Rectal smooth muscle tissue (tissue), 1 donor: ENCODE measurements at regions not wholly inside any gene's neighbourhood (a gene's known extent, or its start where the extent isn't known, plus 50 kb on each side); places are given as distances from the start of the nearest gene placed in this dataset.

Experiments used
- H3K27ac ChIP-seq: one replicate; pipeline ENCODE4 v1.7.0; 2013; ENCODE audit warnings: low read depth, low read length, inconsistent platforms
- H3K27me3 ChIP-seq: one replicate; pipeline ENCODE4 v1.7.0; 2013; ENCODE audit warnings: low read length; ENCODE audit not compliant: control insufficient read depth, insufficient read depth
- H3K36me3 ChIP-seq: one replicate; pipeline ENCODE4 v1.7.0; 2013; ENCODE audit warnings: low read length; ENCODE audit not compliant: control insufficient read depth, insufficient read depth
- H3K4me1 ChIP-seq: one replicate; pipeline ENCODE4 v1.7.0; 2013; ENCODE audit warnings: low read length; ENCODE audit not compliant: control insufficient read depth, insufficient read depth
- H3K4me3 ChIP-seq: one replicate; pipeline ENCODE4 v1.7.0; 2013; ENCODE audit warnings: low read length
- H3K9ac ChIP-seq: one replicate; pipeline ENCODE4 v1.7.0; 2013; ENCODE audit warnings: low read length

- no peaks in the 10 kb centered on the region for H3K36me3 ChIP-seq
- no peak overlapping the region for H3K9ac ChIP-seq
Measured at GRCh38 chr5:26578002-26578401, 460.4 kb downstream of the CDH9 start.

GRCh38 chr5:26572480-26572879 lies 465.9 kb downstream of the CDH9 start:
- H3K36me3 ChIP-seq = no peaks in the 10 kb centered on the region
- H3K4me3 ChIP-seq = no peak overlapping the region
- H3K27me3 ChIP-seq = no peaks in the 10 kb centered on the region
- no peaks in the 10 kb centered on the region for H3K4me1 ChIP-seq
- H3K27ac ChIP-seq = no peak overlapping the region
- no peak overlapping the region for H3K9ac ChIP-seq

More at GRCh38 chr5:26578002-26578401, 460.4 kb downstream of the CDH9 start:
- Histone ChIP-seq H3K27me3 (no peaks in the 10 kb centered on the region), H3K4me3 (no peak overlapping the region), H3K4me1 (no peaks in the 10 kb centered on the region), H3K27ac (no peak overlapping the region)

- Histone ChIP-seq H3K9ac (no peak overlapping the region), H3K27ac (no peak overlapping the region), H3K4me1 (no peaks in the 10 kb centered on the region), H3K36me3 (no peaks in the 10 kb centered on the region), H3K4me3 (no peak overlapping the region), H3K27me3 (no peaks in the 10 kb centered on the region)
Measured at GRCh38 chr5:26569929-26570258, 468.5 kb downstream of the CDH9 start.

- H3K36me3 ChIP-seq = no peaks in the 10 kb centered on the region
- H3K4me3 ChIP-seq = no peak overlapping the region
- H3K27ac ChIP-seq = no peak overlapping the region
- H3K27me3 ChIP-seq = no peaks in the 10 kb centered on the region
- H3K9ac ChIP-seq = no peak overlapping the region
- H3K4me1 ChIP-seq = no peaks in the 10 kb centered on the region
Measured at GRCh38 chr5:26569241-26569928, 469.0 kb downstream of the CDH9 start.

GRCh38 chr5:26568316-26568715 lies 470.1 kb downstream of the CDH9 start:
- no peak overlapping the region for H3K27ac ChIP-seq

GRCh38 chr5:26563979-26564378 lies 474.4 kb downstream of the CDH9 start:
- Histone ChIP-seq H3K27me3 (no peaks in the 10 kb centered on the region), H3K36me3 (no peaks in the 10 kb centered on the region), H3K4me1 (no peaks in the 10 kb centered on the region), H3K27ac (no peak overlapping the region), H3K4me3 (no peak overlapping the region), H3K9ac (no peak overlapping the region)

More at GRCh38 chr5:26568316-26568715, 470.1 kb downstream of the CDH9 start:
- Histone ChIP-seq H3K36me3 (no peaks in the 10 kb centered on the region), H3K9ac (no peak overlapping the region), H3K27me3 (no peaks in the 10 kb centered on the region), H3K4me1 (no peaks in the 10 kb centered on the region), H3K4me3 (no peak overlapping the region)

- H3K4me3 ChIP-seq = no peak overlapping the region
- H3K27ac ChIP-seq = no peak overlapping the region
- no peaks in the 10 kb centered on the region for H3K4me1 ChIP-seq
- H3K9ac ChIP-seq = no peak overlapping the region
- no peaks in the 10 kb centered on the region for H3K27me3 ChIP-seq
- H3K36me3 ChIP-seq = no peaks in the 10 kb centered on the region
Measured at GRCh38 chr5:26553079-26553478, 485.3 kb downstream of the CDH9 start.

- Histone ChIP-seq H3K36me3 (no peaks in the 10 kb centered on the region), H3K27me3 (no peaks in the 10 kb centered on the region), H3K4me3 (no peak overlapping the region), H3K4me1 (no peaks in the 10 kb centered on the region), H3K27ac (no peak overlapping the region), H3K9ac (no peak overlapping the region)
Measured at GRCh38 chr5:26543987-26544386, 494.4 kb downstream of the CDH9 start.

GRCh38 chr5:26538226-26538625 lies 500.2 kb downstream of the CDH9 start:
- Histone ChIP-seq H3K27me3 (no peaks in the 10 kb centered on the region), H3K36me3 (no peaks in the 10 kb centered on the region), H3K4me1 (no peaks in the 10 kb centered on the region), H3K4me3 (no peak overlapping the region), H3K27ac (no peak overlapping the region), H3K9ac (no peak overlapping the region)

GRCh38 chr5:26535215-26535614 lies 503.2 kb downstream of the CDH9 start:
- no peak overlapping the region for H3K4me3 ChIP-seq
- no peak overlapping the region for H3K9ac ChIP-seq
- no peaks in the 10 kb centered on the region for H3K36me3 ChIP-seq
- H3K27ac ChIP-seq = no peak overlapping the region
- H3K27me3 ChIP-seq = no peaks in the 10 kb centered on the region
- H3K4me1 ChIP-seq = no peaks in the 10 kb centered on the region

- H3K4me3 ChIP-seq = no peak overlapping the region
- no peak overlapping the region for H3K9ac ChIP-seq
- no peak overlapping the region for H3K27ac ChIP-seq
- H3K36me3 ChIP-seq = no peaks in the 10 kb centered on the region
- no peaks in the 10 kb centered on the region for H3K27me3 ChIP-seq
- H3K4me1 ChIP-seq = no peaks in the 10 kb centered on the region
Measured at GRCh38 chr5:26530305-26530704, 508.1 kb downstream of the CDH9 start.

GRCh38 chr5:26519245-26519644 lies 519.1 kb downstream of the CDH9 start:
- H3K27ac ChIP-seq = no peak overlapping the region
- H3K36me3 ChIP-seq = no peaks in the 10 kb centered on the region
- H3K4me1 ChIP-seq = no peaks in the 10 kb centered on the region
- no peak overlapping the region for H3K9ac ChIP-seq
- no peaks in the 10 kb centered on the region for H3K27me3 ChIP-seq
- H3K4me3 ChIP-seq = no peak overlapping the region

GRCh38 chr5:26518065-26518464 lies 520.3 kb downstream of the CDH9 start:
- H3K4me1 ChIP-seq = no peaks in the 10 kb centered on the region
- no peak overlapping the region for H3K9ac ChIP-seq
- H3K27ac ChIP-seq = no peak overlapping the region
- H3K4me3 ChIP-seq = no peak overlapping the region
- H3K36me3 ChIP-seq = no peaks in the 10 kb centered on the region
- no peaks in the 10 kb centered on the region for H3K27me3 ChIP-seq
